HT-29 (cell line): ENCODE measurements at regions not wholly inside any gene's neighbourhood (a gene's known extent, or its start where the extent isn't known, plus 50 kb on each side); places are given as distances from the start of the nearest gene placed in this dataset.
A peak's percentile ranks its signal among the peaks of the same experiment; 100 is the strongest.
"Not testable (repeated sequence)": the region's sequence is repeated elsewhere in the genome, so short reads cannot be mapped to it uniquely, and the experiment has no call there.

ENCODE experiments used
- DNase-seq: peaks from one replicate; pipeline ENCODE4 v3.0.0-alpha.2; 2015; ENCODE audit warnings: low spot score

DNA sequence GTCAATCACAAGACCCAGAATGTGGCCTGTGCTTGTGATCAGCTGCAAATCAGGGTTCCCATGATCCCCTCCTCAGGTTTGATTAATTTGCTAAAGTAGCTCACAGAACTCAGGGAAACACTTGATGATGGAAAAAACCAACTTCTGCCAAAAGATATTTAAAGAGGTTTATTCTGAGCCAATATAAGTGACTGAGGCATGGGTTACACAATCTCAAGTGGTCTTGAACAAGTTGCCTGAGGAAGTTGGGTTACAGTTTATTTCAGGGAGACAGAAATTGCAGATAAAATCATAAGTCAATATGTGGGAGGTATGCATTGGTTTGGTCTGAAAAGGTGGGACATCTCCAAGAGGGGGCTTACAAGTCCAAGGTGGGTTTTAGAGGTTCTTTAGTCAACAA is 243.1 kb downstream of the S1PR1 start:
- no peak for DNase-seq

DNA sequence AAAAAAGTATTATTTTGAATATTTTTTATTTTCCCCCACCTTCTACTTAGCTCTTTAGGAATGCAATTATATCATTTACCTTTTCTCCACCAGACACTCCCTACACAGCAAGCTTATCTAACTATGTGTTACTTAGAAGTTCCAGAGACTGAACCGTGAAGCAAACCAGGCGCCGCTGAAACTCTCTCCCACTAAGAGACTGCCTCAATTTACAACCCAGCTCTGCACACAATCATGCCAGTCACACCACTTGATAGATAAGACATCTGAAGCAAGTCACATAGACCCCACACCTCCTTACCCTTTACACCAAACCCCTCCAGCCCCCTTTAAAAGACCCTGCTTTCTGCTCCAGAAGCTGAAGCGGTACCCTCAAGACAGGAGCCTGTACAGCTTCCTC is 245.5 kb downstream of the S1PR1 start:
- DNase-seq: no peak

DNA sequence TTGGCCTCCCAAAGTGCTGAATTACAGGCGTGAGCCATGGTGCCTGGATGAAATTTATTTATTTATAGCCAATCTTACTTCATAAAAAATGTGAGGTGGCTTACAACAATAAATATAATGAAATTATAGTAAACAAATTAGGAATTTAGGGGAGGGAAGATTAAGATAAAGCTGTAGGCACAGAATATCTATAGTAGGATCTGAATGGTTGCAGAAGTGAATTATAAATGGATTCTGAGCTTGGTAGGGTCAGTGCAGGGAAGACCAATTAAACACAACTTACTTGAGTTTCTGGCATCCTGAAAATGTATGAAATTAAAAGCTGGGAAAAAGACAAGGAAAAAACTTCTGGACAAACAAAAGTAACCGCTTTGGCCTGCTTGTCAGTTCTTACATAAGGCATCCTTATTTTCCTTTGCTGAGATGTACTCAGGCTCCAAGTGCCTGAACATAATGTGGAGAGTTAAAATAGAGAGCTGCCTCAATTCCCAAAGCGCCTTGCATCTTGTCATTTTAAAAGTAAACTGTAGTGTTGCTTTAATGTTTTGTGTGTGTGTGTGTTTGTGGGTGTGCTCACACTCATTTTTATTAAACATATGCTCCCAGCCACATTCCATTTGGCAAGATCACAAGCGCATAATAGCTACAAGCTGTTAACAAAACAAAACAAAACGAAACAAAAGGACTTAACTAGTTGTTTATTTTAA is 247.3 kb downstream of the S1PR1 start:
- no peak for DNase-seq

DNA sequence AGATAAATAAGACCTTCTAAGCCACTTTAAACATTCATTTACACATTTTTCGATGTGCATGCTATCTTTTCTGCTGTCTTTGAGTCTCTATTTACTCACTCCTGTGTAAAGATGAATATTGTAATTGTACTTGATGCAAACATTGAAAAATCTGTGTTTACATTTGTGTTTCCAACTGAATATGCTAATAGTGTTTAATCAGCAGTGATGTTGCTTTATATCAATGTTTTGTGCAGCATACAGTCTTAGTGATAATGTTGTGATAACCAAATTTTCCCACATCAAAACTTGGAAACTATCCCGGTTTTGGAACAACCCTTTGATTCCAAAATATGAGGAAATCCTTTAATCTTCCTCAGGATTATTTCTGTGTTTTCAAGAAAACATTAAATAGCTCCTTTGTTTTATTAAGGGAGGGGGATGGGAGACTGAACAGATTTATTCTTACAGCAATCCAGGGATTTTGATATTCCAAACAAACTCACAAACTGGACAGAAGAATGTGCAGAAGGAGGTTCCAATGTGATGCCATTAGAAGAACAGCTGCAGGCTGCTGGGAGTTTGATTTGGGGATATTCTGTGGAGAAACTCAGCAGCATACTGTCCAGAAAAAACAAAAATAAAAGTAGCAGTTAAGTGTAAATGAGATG is 248.0 kb downstream of the S1PR1 start:
- no peak for DNase-seq

DNA sequence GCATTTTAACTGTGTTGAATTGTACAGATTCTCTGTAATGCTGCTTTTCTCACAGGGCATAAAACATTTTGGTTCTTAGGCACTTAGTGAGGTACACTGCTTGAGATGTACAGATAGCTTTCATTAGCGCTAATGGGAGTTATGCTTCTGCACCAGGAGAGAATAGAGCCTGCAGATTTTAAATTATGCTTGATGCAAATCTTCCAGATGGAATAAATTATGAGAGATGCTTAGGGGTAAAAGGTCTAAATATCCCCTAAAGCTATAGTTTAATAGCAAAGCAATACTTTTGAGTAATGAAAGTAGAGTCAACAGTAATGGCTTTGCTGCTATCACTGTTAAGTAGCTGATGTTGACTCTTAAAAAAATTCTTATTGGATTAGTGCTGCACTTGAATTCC is 248.9 kb downstream of the S1PR1 start:
- no peak for DNase-seq

DNA sequence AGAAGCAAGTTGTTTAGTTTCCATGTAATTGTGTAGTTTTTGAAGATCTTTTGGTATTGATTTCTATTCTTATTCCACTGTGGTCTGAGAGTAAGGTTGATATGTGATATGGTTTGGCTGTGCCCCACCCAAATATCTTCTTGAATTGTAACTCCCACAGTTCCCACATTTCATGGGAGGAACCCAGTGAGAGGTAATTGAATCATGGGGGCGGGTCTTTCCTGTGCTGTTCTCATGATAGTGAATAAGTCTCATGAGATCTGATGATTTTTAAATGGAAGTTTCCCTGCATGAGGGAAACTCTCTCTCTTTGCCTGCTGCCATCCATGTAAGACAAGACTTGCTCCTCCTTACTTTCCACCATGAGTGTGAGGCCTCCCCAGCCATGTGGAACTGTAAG is 255.3 kb downstream of the S1PR1 start:
- DNase-seq: not testable (repeated sequence)

DNA sequence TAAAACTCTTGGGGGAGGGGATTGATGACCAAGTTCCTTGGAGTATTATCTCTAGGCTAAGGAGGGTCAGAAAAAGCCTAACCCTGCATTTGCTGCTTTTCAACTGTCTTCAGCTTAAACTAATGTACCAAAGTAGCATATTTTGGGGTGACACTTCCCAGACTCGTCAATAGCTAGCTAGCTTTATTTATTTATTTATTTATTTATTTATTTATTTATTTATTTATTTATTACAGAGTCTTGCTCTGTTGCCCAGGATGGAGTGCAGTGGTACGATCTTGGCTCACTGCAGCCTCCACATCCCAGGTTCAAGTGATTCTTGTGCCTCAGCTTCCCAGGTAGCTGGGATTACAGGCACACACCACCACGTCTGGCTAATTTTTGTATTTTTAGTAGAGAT is 257.1 kb downstream of the S1PR1 start:
- DNase-seq: not testable (repeated sequence)

DNA sequence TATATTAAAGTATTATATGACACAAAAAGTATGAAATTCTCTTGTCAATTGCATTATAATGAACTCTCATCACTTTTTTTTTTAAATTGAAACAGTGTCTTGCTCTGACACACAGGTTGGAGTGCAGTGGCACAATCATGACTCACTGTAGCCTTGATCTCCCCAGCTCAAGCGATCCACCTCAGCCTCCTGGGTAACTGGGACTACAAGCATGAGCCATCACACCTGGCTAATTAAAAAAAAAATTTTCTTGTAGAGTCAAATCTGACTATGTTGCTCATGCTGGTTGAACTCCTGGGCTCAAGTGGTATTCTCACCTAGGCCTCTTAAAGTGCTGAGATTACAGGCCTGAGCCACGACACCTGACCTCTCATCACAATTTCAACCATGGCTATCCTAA is 259.3 kb downstream of the S1PR1 start:
- no peak for DNase-seq

DNA sequence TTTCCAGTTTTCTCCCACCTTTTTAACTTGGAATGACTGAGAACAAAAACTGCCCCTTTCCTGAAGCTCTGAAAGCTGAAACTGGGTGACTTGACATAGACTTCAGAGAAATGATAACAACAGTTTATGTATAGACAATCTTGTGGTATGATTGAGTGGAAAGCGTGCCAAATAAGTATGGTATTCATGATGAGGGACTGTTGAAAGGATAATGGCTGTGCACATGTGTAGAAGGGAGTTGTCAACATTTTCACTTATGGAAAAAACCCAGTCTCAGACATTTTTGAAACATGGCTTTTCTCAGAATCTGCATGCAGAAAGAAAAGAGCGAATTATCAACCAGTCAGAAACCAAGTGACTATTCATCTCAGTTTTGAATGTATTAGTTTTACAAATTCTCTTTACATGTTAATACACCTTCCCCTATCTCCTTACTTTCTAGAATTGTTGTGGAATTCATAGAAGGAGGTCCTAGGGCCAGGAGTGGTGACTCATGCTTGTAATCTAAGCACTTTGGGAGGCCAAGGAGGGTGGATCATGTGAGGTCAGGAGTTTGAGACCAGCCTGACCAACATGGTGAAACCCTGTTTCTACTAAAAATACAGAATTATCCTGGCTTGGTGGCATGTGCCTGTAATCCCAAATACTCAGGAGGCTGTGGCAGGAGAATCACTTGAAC is 261.2 kb downstream of the S1PR1 start:
- no peak for DNase-seq

DNA sequence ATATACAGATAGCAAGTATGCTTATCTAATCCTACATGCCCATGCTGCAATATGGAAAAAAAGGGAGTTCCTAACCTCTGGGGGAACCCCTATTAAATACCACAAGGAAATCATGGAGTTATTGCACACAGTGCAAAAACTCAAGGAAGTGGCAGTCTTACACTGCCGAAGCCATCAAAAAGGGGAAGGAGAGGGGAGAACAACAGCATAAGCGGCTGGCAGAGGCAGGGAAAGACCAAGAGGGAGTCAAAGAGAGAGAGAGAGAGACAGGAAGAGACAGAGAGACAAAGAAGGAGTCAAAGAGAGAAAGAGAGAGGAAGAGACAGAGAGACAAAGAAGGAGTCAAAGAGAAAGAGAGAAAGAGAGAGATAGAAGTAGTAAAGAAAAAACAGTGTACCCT is 267.3 kb downstream of the S1PR1 start:
- DNase-seq: not testable (repeated sequence)

DNA sequence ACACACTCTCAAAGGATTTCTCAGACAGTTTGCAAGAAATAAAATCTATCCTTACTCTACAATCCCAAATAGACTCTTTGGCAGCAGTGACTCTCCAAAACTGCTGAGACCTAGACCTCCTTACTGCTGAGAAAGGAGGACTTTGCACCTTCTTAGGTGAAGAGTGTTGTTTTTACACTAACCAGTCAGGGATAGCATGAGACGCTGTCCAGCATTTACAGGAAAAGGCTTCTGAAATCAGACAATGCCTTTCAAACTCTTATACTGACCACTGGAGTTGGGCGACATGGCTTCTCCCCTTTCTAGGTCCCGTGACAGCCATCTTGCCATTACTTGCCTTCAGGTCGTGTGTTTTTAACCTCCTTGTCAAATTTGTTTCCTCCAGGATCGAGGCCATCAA is 268.4 kb downstream of the S1PR1 start:
- not testable (repeated sequence) for DNase-seq

DNA sequence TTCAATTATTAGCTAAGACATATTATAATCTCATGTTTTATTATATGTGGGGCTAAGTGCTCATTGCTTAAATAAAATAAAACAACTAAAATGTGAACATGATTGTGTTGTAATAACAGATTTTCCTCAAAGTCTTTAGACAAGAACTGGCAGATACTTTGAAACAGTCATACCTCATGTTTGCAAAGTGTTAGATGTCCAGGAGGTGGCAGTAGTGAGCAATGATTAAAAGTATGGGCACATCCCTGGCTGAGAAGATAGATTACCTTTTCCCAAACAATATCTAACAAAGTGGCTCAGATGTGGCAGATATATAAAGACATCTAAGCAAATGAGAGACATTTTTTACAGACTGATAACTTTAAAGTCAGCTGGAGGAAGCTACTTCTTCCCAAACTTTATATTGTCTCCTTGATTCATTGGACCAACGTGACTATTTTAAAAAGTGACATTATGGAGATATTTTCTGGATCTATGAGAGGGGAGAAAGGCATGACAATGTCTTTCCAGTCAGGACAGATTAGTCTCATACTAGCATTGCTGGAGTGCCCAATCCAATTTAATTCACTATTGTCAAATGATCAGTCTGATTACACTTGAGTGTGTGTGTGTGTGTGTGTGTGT is 269.8 kb downstream of the S1PR1 start:
- DNase-seq: peak; percentile 76

DNA sequence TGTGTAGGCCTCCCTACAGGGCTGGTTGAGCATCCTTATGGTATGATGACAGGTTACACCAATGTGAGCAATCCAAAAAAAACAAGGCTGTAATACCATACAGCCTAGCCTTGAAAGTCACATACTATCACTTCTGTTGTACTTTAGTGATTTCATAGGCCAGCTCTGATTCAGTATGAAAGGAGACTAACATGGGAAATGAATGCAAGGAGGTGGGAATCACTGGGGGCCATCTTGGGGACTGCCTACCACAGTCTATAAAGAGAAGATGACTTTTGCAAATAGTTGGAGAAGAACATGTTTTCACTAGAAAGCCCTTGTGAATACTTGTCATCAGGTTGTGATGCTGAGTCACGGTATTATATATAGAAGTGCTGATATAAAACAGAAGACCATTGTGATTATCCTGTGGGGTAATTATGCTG is 270.7 kb downstream of the S1PR1 start:
- no peak for DNase-seq

DNA sequence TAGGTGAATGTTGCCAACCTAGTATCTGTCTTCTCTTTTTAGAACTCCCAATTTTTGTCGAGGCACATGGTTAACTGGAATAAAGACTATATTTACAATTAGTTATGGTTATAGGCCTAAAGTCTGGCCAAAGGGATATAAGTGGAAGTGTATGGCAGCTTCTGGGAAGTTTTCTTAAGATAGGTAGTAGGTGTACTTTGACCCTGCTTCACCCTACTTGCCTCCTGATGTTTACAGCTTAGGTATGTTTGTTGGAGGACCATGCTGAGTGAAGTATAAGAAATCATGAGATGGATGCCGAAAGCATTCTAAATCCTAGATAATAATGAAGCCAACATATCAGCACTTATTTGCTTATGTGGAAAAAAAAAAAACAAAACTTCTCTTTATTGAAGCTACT is 272.1 kb downstream of the S1PR1 start:
- DNase-seq: no peak

DNA sequence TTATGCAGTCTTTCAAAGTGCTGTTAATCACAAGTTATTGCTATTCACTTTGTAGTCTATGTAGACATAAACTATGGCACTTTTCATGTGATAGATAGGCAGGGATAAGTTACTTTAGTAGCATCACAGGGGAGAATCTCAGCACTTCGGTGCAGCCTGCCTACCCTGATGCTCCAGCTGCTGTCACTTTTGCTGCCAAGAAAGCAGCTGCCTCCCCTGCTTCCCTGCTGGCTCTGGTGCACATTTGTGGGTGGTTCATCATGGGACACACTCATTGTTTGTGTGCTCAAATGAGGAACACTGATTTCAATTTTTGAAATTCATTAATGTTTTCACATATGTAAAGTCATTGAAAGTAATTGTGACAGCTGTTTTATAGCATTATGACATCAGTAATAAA is 272.6 kb downstream of the S1PR1 start:
- DNase-seq: no peak

DNA sequence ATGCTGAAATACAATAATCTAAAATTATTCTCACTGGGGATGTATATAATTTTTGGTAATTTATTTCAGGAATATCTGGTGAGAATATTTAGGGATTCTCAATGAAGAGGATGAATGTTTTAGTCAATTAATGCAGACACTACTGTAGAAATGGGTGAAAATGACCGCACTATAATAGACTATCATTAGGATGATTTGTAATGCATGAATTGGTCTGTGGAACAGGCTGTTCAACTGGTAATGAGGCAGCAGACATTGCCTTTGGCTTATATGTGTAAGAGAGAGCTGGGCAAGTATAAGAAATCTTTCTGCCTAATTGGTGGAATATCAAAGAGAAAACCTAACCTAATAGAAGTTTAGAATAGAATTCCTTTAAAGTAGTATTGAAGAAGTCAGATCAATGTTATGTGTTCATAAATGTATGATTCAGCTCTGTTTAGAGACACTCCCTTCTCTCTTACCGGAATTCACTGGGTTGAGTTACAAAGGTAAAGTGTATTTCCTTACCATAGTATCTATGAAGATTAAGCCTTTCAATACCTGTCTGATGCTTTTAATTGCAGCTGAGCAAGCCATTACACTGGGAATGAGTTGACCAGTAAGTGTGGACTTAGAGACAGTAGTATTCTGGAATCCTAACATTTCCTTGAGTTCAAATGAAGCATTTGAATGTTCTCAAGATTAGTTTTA is 274.5 kb downstream of the S1PR1 start:
- no peak for DNase-seq

DNA sequence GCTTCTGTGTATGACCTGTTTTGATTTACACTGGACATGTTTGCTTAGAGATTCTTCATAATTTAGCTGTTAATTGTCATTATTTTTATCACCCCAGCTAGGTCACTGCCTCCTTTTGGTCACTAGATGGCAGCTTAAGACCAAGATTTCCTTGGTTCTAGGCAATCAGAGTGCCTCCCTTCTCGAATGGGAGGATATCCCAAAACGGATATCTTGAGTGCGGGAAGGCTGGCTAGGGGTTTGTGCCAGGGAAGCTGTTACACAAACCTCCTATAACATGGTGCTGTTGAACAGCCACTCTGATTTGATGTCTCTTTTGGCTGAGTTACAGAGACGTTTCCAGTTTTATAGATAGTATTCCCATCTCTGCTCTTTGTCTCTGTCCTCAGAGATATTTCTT is 283.5 kb downstream of the S1PR1 start:
- peak; percentile 55 for DNase-seq

DNA sequence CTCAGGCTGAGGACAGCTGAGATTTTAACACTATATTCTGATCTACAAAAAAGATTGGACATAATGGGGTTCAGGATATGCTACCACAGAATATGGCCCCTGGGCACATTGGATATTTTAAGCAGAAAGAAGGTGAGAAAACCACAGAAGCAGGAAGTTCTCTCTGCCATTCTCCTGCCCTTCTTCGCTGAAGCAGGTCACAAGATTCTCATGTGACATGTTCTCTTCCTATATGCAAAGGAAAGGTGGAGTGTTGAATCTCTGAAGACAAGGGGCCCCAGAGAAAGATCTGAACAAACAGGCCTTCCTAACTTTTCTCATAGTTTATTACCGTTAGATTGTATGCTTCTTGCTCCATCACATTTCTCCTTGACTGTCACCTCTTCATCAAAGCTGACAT is 285.7 kb downstream of the S1PR1 start:
- no peak for DNase-seq

DNA sequence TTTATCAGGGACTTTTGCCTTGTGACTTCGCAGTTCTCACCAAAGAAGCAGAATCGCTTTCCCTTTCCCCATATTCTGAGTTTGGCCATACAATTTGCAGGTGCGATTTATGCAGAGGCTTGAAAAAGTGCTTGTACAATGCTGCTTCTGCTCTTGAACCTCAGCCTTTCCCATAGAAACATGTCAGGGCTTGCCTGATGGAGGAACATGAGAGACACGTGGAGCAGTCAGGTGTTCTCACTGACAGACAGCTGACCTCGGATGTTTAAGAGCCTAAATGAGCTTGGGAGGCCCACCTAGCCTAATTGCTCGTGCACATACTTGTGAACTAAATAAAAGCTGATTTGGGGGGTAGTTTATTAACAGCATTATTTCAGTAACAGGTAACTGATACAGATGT is 290.0 kb downstream of the S1PR1 start:
- DNase-seq: no peak

DNA sequence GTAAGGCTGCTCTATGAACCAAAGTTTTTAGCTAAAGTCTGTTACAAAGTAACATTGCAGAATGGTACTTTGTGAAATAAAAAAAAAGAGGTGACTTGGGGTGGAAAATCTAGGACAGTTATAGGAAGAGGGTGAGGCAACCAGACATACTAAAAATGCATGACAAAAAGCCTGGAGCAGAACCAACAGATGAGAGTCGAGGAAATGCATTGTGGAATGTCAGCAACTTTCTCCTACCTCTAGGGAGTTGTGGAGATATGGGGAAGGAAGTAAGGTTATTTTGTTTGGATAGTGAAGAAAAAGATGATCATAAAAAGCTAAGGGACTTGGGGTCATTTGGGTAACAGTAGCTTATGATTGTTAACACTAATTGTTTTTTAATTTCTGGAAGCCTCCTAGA is 295.6 kb downstream of the S1PR1 start:
- no peak for DNase-seq

DNA sequence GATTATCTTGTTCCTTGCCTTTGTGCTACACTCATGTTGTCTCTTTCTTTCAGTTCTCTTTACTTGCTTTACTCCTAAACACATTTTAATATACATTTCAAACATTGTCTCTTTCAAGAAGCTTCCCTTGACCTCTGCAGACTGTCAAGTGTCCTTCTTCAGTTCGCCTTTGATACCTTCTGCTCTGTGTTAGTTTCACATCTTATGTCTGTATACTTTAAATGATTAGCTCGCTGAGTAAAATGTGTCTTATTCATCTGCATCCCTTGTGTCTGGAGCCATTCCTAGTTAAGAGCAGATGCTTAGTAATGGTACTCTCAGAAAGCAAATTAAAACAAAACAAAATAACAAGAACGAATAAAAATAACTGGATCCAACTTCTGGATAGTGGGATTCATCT is 303.3 kb downstream of the S1PR1 start:
- no peak for DNase-seq

DNA sequence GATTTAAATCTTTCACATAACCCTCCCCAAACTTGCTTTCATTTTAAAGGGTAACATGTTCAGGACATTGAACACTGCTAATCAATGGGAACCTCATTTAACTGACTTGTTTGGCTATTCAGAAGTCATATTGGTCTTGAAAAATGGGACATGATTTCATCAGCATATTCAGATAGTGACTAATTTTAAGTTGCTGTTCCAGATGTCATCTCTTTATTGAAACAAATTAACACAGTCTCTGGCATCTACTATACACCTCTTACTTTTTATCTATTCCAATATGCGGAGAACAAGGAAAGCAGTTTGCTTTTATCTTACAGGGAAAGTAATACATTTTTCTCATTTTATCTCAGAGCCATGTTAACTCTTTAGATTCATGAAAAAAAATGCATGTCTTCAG is 310.1 kb downstream of the S1PR1 start:
- DNase-seq: no peak
